KMS-11 (cell line): ENCODE measurements at regions not wholly inside any gene's neighbourhood (a gene's known extent, or its start where the extent isn't known, plus 50 kb on each side); places are given as distances from the start of the nearest gene placed in this dataset.

Experiments
- H2AFZ ChIP-seq: fragments of 200-600 bp; sonication (generic); 2 replicates; pipeline ENCODE4 v1.6.1; 2016; ENCODE audit warnings: antibody characterized with exemption, mixed run types, low read depth
- H3K27ac ChIP-seq: fragments of 200-600 bp; sonication (generic); 2 replicates; pipeline ENCODE4 v1.6.1; 2016; ENCODE audit warnings: mild to moderate bottlenecking, mixed run types
- H3K27me3 ChIP-seq: fragments of 200-600 bp; sonication (generic); 2 replicates; pipeline ENCODE4 v1.6.1; 2017; ENCODE audit warnings: mild to moderate bottlenecking, low read depth, mixed run types, moderate library complexity; ENCODE audit not compliant: insufficient read depth
- H3K36me3 ChIP-seq: fragments of 200-600 bp; sonication (generic); 2 replicates; pipeline ENCODE4 v1.6.1; 2017; ENCODE audit warnings: mild to moderate bottlenecking, mixed run types; ENCODE audit not compliant: insufficient read depth
- H3K4me1 ChIP-seq: fragments of 200-600 bp; sonication (generic); 2 replicates; pipeline ENCODE4 v1.6.1; 2016; ENCODE audit warnings: mild to moderate bottlenecking, low read depth, mixed run types; ENCODE audit not compliant: poor library complexity, severe bottlenecking
- H3K4me2 ChIP-seq: fragments of 200-600 bp; sonication (generic); 2 replicates; pipeline ENCODE4 v1.7.0; 2016; ENCODE audit warnings: mild to moderate bottlenecking, mixed run types
- H3K4me3 ChIP-seq: fragments of 200-600 bp; sonication (generic); IDR thresholded peaks from 2 replicates; pipeline ENCODE4 v1.6.1; 2017; ENCODE audit warnings: low read depth, low read length, mixed read lengths; ENCODE audit not compliant: insufficient read depth
- H3K79me2 ChIP-seq: fragments of 200-600 bp; sonication (generic); 2 replicates; pipeline ENCODE4 v1.6.1; 2016; ENCODE audit warnings: low read depth, mixed run types; ENCODE audit not compliant: insufficient read depth
- H3K9ac ChIP-seq: fragments of 200-600 bp; sonication (generic); 2 replicates; pipeline ENCODE4 v1.6.1; 2016; ENCODE audit warnings: mild to moderate bottlenecking, mixed run types
- H4K20me1 ChIP-seq: fragments of 200-600 bp; sonication (generic); 2 replicates; pipeline ENCODE4 v1.6.1; 2016; ENCODE audit warnings: mild to moderate bottlenecking, mixed run types; ENCODE audit not compliant: insufficient read depth
- CTCF ChIP-seq: fragments of 200-600 bp; sonication (generic); conservative IDR thresholded peaks from 2 replicates; pipeline ENCODE4 v1.6.1; 2017; ENCODE audit warnings: low read depth, mild to moderate bottlenecking, antibody characterized with exemption, low read length, moderate library complexity, mixed read lengths

- H3K4me3 ChIP-seq: no peak overlapping the region
- no peaks in the 10 kb centered on the region for H4K20me1 ChIP-seq
- no peaks in the 10 kb centered on the region for H3K4me1 ChIP-seq
- H3K27me3 ChIP-seq: no peaks in the 10 kb centered on the region
- no peaks in the 10 kb centered on the region for H3K36me3 ChIP-seq
- TF ChIP-seq CTCF: no peak
- no peaks in the 10 kb centered on the region for H3K79me2 ChIP-seq
- H3K27ac ChIP-seq: no peak overlapping the region
- no peak overlapping the region for H2AFZ ChIP-seq
- H3K4me2 ChIP-seq: no peak overlapping the region
- H3K9ac ChIP-seq: no peak overlapping the region
Observed at GRCh38 chr1:119219711-119220110, 79.3 kb upstream of the WARS2 start.

- no peaks in the 10 kb centered on the region for H3K27me3 ChIP-seq
- H3K4me3 ChIP-seq: no peak overlapping the region
- TF ChIP-seq CTCF: no peak
- no peaks in the 10 kb centered on the region for H3K4me1 ChIP-seq
- no peak overlapping the region for H3K4me2 ChIP-seq
- H2AFZ ChIP-seq: no peak overlapping the region
- no peak overlapping the region for H3K9ac ChIP-seq
- H4K20me1 ChIP-seq: no peaks in the 10 kb centered on the region
- H3K36me3 ChIP-seq: no peaks in the 10 kb centered on the region
- no peaks in the 10 kb centered on the region for H3K79me2 ChIP-seq
- H3K27ac ChIP-seq: no peak overlapping the region
Observed at GRCh38 chr1:119220991-119221390, 80.5 kb upstream of the WARS2 start.

- TF ChIP-seq CTCF: no peak
- no peaks in the 10 kb centered on the region for H3K27me3 ChIP-seq
- H2AFZ ChIP-seq: no peak overlapping the region
- no peak overlapping the region for H3K4me2 ChIP-seq
- H3K79me2 ChIP-seq: no peaks in the 10 kb centered on the region
- H4K20me1 ChIP-seq: no peaks in the 10 kb centered on the region
- H3K36me3 ChIP-seq: no peaks in the 10 kb centered on the region
- H3K9ac ChIP-seq: no peak overlapping the region
- no peak overlapping the region for H3K4me3 ChIP-seq
- H3K4me1 ChIP-seq: peaks cover 10% of the 10 kb centered on the region
- H3K27ac ChIP-seq: no peak overlapping the region
Observed at GRCh38 chr1:119222271-119222670, 81.8 kb upstream of the WARS2 start.

DNA sequence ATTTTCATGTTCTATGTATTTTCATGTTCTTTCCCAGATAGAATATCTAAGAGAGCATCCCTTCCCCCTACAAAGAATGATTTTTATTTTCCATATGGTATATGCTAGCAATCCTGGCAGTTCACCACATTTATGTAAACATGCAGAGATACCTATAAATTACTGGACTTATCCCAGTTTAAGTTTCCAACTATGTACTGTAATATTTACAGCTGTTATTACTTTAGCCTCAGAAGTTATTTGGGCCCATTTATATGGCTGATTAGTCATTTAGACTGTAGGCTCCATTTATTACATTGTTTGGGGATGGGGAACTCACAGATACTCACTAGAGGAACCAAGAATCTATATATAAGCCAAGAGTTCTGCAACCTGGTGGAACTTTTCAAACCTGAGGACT is 84.8 kb upstream of the WARS2 start:
- Histone ChIP-seq H4K20me1 (no peaks in the 10 kb centered on the region), H3K27me3 (no peaks in the 10 kb centered on the region), H3K79me2 (no peaks in the 10 kb centered on the region), H3K9ac (no peak overlapping the region), H3K36me3 (no peaks in the 10 kb centered on the region), H3K27ac (no peak overlapping the region), H3K4me3 (no peak overlapping the region), H2AFZ (no peak overlapping the region), H3K4me1 (peaks cover 19% of the 10 kb centered on the region), H3K4me2 (no peak overlapping the region)
- no peak for TF ChIP-seq CTCF

- no peak overlapping the region for H3K27ac ChIP-seq
- H3K27me3 ChIP-seq: no peaks in the 10 kb centered on the region
- H3K79me2 ChIP-seq: no peaks in the 10 kb centered on the region
- no peaks in the 10 kb centered on the region for H3K36me3 ChIP-seq
- H3K9ac ChIP-seq: no peak overlapping the region
- H3K4me3 ChIP-seq: no peak overlapping the region
- no peak for TF ChIP-seq CTCF
- no peaks in the 10 kb centered on the region for H4K20me1 ChIP-seq
- peaks cover 19% of the 10 kb centered on the region for H3K4me1 ChIP-seq
- no peak overlapping the region for H2AFZ ChIP-seq
- no peak overlapping the region for H3K4me2 ChIP-seq
Observed at GRCh38 chr1:119225831-119226230, 85.4 kb upstream of the WARS2 start.
